ENCODE measurements at regions not wholly inside any gene's neighbourhood (a gene's known extent, or its start where the extent isn't known, plus 50 kb on each side); places are given as distances from the start of the nearest gene placed in this dataset.

- no peak overlapping the region for H3K4me3 ChIP-seq (replicated peaks in 1 of 2; ENCODE audit: low read depth in 2 of 2, low read length in 2 of 2)
- no peak for DNase-seq (ENCODE audit: low read depth in 2 of 2)
- TF ChIP-seq, protein P1, sequence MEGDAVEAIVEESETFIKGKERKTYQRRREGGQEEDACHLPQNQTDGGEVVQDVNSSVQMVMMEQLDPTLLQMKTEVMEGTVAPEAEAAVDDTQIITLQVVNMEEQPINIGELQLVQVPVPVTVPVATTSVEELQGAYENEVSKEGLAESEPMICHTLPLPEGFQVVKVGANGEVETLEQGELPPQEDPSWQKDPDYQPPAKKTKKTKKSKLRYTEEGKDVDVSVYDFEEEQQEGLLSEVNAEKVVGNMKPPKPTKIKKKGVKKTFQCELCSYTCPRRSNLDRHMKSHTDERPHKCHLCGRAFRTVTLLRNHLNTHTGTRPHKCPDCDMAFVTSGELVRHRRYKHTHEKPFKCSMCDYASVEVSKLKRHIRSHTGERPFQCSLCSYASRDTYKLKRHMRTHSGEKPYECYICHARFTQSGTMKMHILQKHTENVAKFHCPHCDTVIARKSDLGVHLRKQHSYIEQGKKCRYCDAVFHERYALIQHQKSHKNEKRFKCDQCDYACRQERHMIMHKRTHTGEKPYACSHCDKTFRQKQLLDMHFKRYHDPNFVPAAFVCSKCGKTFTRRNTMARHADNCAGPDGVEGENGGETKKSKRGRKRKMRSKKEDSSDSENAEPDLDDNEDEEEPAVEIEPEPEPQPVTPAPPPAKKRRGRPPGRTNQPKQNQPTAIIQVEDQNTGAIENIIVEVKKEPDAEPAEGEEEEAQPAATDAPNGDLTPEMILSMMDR (IDR thresholded peaks at IDR 0.05; ENCODE audit: low read depth, low read length), result no peak
These were observed 107.7 kb upstream of the NEO1 start for GRCh38 chr15:72944565-72944964.

GRCh38 chr15:72940229-72940622, 112.0 kb upstream of the NEO1 start:
- H3K4me3 ChIP-seq (replicated peaks in 1 of 2; ENCODE audit: low read depth in 2 of 2, low read length in 2 of 2), result no peak overlapping the region
- no peak for DNase-seq (ENCODE audit: low read depth in 2 of 2)
- TF ChIP-seq, protein P1 (IDR thresholded peaks at IDR 0.05; ENCODE audit: low read depth, low read length), result no peak

DNA sequence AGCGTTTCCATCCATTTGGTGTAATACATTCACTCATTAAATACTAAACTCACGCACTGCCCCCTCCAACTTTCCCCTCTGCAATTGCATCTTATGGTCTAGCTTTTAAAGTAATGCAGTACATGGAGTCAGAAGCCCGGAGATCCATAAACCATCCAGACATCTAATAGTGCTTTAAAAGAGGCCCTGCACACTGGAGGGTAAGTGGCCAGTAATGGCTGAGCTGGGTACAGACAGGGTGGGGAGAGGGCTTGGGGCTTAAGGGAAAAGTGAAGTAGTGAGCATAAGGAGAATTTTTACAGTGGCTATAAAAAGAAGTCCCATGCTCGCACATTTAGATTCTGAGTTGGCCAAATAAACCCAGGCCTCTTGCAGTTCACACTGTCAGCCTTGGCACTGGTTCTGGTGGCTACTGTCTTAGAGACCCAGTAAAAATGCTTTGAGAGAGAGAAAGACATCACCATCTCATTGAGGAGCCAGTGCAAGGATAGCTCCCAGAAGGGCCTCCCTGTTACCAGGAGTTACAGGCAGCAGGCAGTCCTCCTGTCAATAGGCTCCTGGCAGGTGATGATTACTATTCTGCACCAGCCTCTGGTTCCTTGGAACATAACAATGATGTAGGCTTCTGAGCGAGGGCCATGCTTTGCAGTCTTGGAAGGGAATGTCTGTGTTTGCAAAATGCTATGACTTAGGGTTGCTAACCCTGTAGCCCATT, 112.6 kb upstream of the NEO1 start:
- no peak for DNase-seq (ENCODE audit: low read depth in 2 of 2)
- TF ChIP-seq, protein P1 (IDR thresholded peaks at IDR 0.05; ENCODE audit: low read depth, low read length), result no peak
- no peak overlapping the region for H3K4me3 ChIP-seq (replicated peaks in 1 of 2; ENCODE audit: low read depth in 2 of 2, low read length in 2 of 2)

- DNase-seq (ENCODE audit: low read depth in 2 of 2), result no peak
- TF ChIP-seq, protein P1 (IDR thresholded peaks at IDR 0.05; ENCODE audit: low read depth, low read length), result no peak
- H3K4me3 ChIP-seq (replicated peaks in 1 of 2; ENCODE audit: low read depth in 2 of 2, low read length in 2 of 2), result no peak overlapping the region
These were observed 115.3 kb upstream of the NEO1 start for GRCh38 chr15:72936691-72937679.

- TF ChIP-seq, protein P1 (IDR thresholded peaks at IDR 0.05; ENCODE audit: low read depth, low read length), result no peak
- no peak overlapping the region for H3K4me3 ChIP-seq (replicated peaks in 1 of 2; ENCODE audit: low read depth in 2 of 2, low read length in 2 of 2)
- no peak for DNase-seq (ENCODE audit: low read depth in 2 of 2)
These were observed 116.0 kb upstream of the NEO1 start for GRCh38 chr15:72936237-72936636.

DNA sequence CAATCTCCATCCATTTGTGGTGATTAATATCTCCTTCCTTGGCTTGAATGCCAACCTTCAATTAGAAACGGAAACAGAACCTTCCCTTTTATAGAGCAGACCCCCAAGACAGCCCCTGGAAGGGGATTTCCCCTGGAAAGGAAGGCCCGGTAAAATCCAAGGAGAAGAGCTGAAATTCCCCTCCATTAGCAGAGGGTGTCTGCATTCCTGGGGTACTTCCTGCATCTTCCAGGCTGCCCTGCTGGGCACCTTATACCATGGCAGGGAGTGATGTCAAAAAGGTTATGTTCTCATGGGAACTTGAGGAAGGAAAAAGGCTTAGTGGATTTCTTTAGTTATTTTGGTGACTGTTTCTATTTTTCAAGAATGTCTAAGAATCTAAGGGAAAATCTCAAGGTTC, 116.7 kb upstream of the NEO1 start:
- TF ChIP-seq, protein P1 (IDR thresholded peaks at IDR 0.05; ENCODE audit: low read depth, low read length), result no peak
- DNase-seq (ENCODE audit: low read depth in 2 of 2), result no peak
- no peak overlapping the region for H3K4me3 ChIP-seq (replicated peaks in 1 of 2; ENCODE audit: low read depth in 2 of 2, low read length in 2 of 2)
